K562 (cell line): ENCODE measurements at regions not wholly inside any gene's neighbourhood (a gene's known extent, or its start where the extent isn't known, plus 50 kb on each side); places are given as distances from the start of the nearest gene placed in this dataset.

ENCODE experiments used
- CHD7 ChIP-seq: fragments of 200-600 bp; sonication (generic); IDR thresholded peaks from one replicate; pipeline ENCODE4 v1.6.1; 2012; ENCODE audit warnings: mild to moderate bottlenecking, low read depth, low read length, inconsistent platforms
- ESRRA ChIP-seq: fragments of 450-650 bp; IDR thresholded peaks from 2 replicates; pipeline ENCODE4 v1.6.1; 2014; ENCODE audit warnings: low read depth, mild to moderate bottlenecking, moderate library complexity, borderline replicate concordance
- SUPT5H ChIP-seq: fragments of 450-650 bp; IDR thresholded peaks from 2 replicates; pipeline ENCODE4 v1.6.1; 2016
- TAL1 ChIP-seq: fragments of 450-650 bp; IDR thresholded peaks from 2 replicates; pipeline ENCODE4 v1.6.1; 2016; ENCODE audit warnings: mild to moderate bottlenecking
- TF ChIP-seq, protein P1 (sequence below): sonication (generic); formaldehyde crosslinking; IDR thresholded peaks from 2 replicates; pipeline ENCODE4 v1.8.1; 2023; ENCODE audit warnings: missing genetic modification reagents, mild to moderate bottlenecking, borderline replicate concordance

DNA sequence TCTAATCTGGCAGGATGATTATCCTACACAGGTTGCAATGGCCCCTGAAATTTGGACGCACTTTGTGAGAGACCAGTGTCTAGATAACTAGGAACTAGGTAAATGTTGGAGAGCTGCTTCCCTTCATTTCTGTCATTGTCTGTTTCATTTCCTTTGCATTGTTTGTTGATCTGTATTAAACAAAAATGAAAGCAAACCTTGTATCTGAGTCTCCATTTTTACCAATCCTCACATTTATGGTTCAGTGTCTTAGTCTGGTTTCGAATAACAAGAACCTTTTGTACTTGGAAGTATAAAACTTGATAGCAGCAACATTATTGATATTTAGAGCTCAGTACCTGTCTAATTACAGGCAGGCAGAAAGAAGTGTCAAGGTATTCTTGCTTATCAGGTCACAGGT lies 105.5 kb downstream of the MRPS30 start (continued):
- TF ChIP-seq CHD7 (no peak), TAL1 (no peak), SUPT5H (no peak), ESRRA (no peak)
- TF ChIP-seq, protein P1, sequence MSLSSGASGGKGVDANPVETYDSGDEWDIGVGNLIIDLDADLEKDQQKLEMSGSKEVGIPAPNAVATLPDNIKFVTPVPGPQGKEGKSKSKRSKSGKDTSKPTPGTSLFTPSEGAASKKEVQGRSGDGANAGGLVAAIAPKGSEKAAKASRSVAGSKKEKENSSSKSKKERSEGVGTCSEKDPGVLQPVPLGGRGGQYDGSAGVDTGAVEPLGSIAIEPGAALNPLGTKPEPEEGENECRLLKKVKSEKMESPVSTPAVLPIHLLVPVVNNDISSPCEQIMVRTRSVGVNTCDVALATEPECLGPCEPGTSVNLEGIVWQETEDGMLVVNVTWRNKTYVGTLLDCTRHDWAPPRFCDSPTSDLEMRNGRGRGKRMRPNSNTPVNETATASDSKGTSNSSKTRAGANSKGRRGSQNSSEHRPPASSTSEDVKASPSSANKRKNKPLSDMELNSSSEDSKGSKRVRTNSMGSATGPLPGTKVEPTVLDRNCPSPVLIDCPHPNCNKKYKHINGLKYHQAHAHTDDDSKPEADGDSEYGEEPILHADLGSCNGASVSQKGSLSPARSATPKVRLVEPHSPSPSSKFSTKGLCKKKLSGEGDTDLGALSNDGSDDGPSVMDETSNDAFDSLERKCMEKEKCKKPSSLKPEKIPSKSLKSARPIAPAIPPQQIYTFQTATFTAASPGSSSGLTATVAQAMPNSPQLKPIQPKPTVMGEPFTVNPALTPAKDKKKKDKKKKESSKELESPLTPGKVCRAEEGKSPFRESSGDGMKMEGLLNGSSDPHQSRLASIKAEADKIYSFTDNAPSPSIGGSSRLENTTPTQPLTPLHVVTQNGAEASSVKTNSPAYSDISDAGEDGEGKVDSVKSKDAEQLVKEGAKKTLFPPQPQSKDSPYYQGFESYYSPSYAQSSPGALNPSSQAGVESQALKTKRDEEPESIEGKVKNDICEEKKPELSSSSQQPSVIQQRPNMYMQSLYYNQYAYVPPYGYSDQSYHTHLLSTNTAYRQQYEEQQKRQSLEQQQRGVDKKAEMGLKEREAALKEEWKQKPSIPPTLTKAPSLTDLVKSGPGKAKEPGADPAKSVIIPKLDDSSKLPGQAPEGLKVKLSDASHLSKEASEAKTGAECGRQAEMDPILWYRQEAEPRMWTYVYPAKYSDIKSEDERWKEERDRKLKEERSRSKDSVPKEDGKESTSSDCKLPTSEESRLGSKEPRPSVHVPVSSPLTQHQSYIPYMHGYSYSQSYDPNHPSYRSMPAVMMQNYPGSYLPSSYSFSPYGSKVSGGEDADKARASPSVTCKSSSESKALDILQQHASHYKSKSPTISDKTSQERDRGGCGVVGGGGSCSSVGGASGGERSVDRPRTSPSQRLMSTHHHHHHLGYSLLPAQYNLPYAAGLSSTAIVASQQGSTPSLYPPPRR (CRISPR knock-in tag) = no peak
